MG63 (cell line): ENCODE measurements at regions not wholly inside any gene's neighbourhood (a gene's known extent, or its start where the extent isn't known, plus 50 kb on each side); places are given as distances from the start of the nearest gene placed in this dataset.
A peak's percentile ranks its signal among the peaks of the same experiment; 100 is the strongest.

Experiments used
- DNase-seq: peaks from one replicate; pipeline ENCODE4 v3.0.0-alpha.2; 2020
- H3K27me3 ChIP-seq: fragments of 250-450 bp; sonication (Bioruptor Pico); 2 replicates; pipeline ENCODE4 v1.5.1; 2020; ENCODE audit warnings: mild to moderate bottlenecking, moderate library complexity
- H3K36me3 ChIP-seq: fragments of 250-450 bp; sonication (Bioruptor Pico); 2 replicates; pipeline ENCODE4 v1.5.1; 2020; ENCODE audit warnings: mild to moderate bottlenecking, moderate library complexity
- H3K4me3 ChIP-seq: fragments of 250-450 bp; sonication (Bioruptor Pico); 2 replicates; pipeline ENCODE4 v1.5.1; 2020; ENCODE audit warnings: mild to moderate bottlenecking, moderate library complexity
- H3K9me3 ChIP-seq: fragments of 250-450 bp; sonication (Bioruptor Pico); 2 replicates; pipeline ENCODE4 v1.5.1; 2020; ENCODE audit warnings: mild to moderate bottlenecking, moderate library complexity

- Histone ChIP-seq H3K27me3 (peaks cover 3% of the 10 kb centered on the region; the same call in 1 of the 2 replicates), H3K36me3 (no peaks in the 10 kb centered on the region), H3K4me3 (no peak overlapping the region), H3K9me3 (no peaks in the 10 kb centered on the region)
- DNase-seq = no peak
Measured at GRCh38 chr13:78977311-78977710, 318.4 kb upstream of the OBI1 start.

- no peaks in the 10 kb centered on the region for H3K9me3 ChIP-seq
- H3K4me3 ChIP-seq = no peak overlapping the region
- 0 out of 2 replicates have a peak, but pooled peaks cover 3% of the 10 kb centered on the region for H3K27me3 ChIP-seq
- no peak for DNase-seq
- H3K36me3 ChIP-seq = no peaks in the 10 kb centered on the region
Measured at GRCh38 chr13:78976696-78977095, 317.7 kb upstream of the OBI1 start.

GRCh38 chr13:78972561-78972960 lies 313.6 kb upstream of the OBI1 start:
- DNase-seq = no peak
- no peaks in the 10 kb centered on the region for H3K9me3 ChIP-seq
- H3K4me3 ChIP-seq = no peak overlapping the region
- H3K36me3 ChIP-seq = no peaks in the 10 kb centered on the region
- no peaks in the 10 kb centered on the region for H3K27me3 ChIP-seq

- no peak overlapping the region for H3K4me3 ChIP-seq
- no peaks in the 10 kb centered on the region for H3K36me3 ChIP-seq
- no peak for DNase-seq
Measured at GRCh38 chr13:78971355-78972025, 312.5 kb upstream of the OBI1 start.

GRCh38 chr13:78960881-78961280 lies 301.9 kb upstream of the OBI1 start:
- no peak for DNase-seq
- no peaks in the 10 kb centered on the region for H3K27me3 ChIP-seq

More at GRCh38 chr13:78971355-78972025, 312.5 kb upstream of the OBI1 start:
- Histone ChIP-seq H3K9me3 (no peaks in the 10 kb centered on the region), H3K27me3 (no peaks in the 10 kb centered on the region)

GRCh38 chr13:78958006-78958405 lies 299.1 kb upstream of the OBI1 start:
- Histone ChIP-seq H3K36me3 (no peaks in the 10 kb centered on the region), H3K4me3 (no peak overlapping the region), H3K9me3 (no peaks in the 10 kb centered on the region), H3K27me3 (no peaks in the 10 kb centered on the region)
- DNase-seq = peak; percentile 10

More at GRCh38 chr13:78960881-78961280, 301.9 kb upstream of the OBI1 start:
- no peaks in the 10 kb centered on the region for H3K9me3 ChIP-seq
- H3K4me3 ChIP-seq = no peak overlapping the region
- H3K36me3 ChIP-seq = no peaks in the 10 kb centered on the region

GRCh38 chr13:78940455-78941130 lies 281.6 kb upstream of the OBI1 start:
- Histone ChIP-seq H3K4me3 (no peak overlapping the region), H3K27me3 (no peaks in the 10 kb centered on the region), H3K36me3 (no peaks in the 10 kb centered on the region), H3K9me3 (no peaks in the 10 kb centered on the region)
- DNase-seq = no peak

- no peaks in the 10 kb centered on the region for H3K36me3 ChIP-seq
- H3K9me3 ChIP-seq = no peaks in the 10 kb centered on the region
- H3K4me3 ChIP-seq = no peak overlapping the region
- no peak for DNase-seq
- H3K27me3 ChIP-seq = peaks cover 4% of the 10 kb centered on the region; the same call in 1 of the 2 replicates
Measured at GRCh38 chr13:78934336-78934735, 275.4 kb upstream of the OBI1 start.

- no peak overlapping the region for H3K4me3 ChIP-seq
- DNase-seq = no peak
- H3K36me3 ChIP-seq = no peaks in the 10 kb centered on the region
- no peaks in the 10 kb centered on the region for H3K27me3 ChIP-seq
- no peaks in the 10 kb centered on the region for H3K9me3 ChIP-seq
Measured at GRCh38 chr13:78915015-78915414, 256.1 kb upstream of the OBI1 start.

GRCh38 chr13:78913656-78914055 lies 254.7 kb upstream of the OBI1 start:
- Histone ChIP-seq H3K36me3 (no peaks in the 10 kb centered on the region), H3K27me3 (no peaks in the 10 kb centered on the region), H3K4me3 (no peak overlapping the region), H3K9me3 (no peaks in the 10 kb centered on the region)
- no peak for DNase-seq

GRCh38 chr13:78910147-78910546 lies 251.2 kb upstream of the OBI1 start:
- Histone ChIP-seq H3K4me3 (no peak overlapping the region), H3K36me3 (no peaks in the 10 kb centered on the region), H3K9me3 (no peaks in the 10 kb centered on the region), H3K27me3 (no peaks in the 10 kb centered on the region)
- DNase-seq = no peak

- DNase-seq = no peak
- no peaks in the 10 kb centered on the region for H3K36me3 ChIP-seq
- H3K4me3 ChIP-seq = no peak overlapping the region
- no peaks in the 10 kb centered on the region for H3K9me3 ChIP-seq
- no peaks in the 10 kb centered on the region for H3K27me3 ChIP-seq
Measured at GRCh38 chr13:78909276-78909675, 250.3 kb upstream of the OBI1 start.

GRCh38 chr13:78907006-78907405 lies 248.1 kb upstream of the OBI1 start:
- H3K27me3 ChIP-seq = no peaks in the 10 kb centered on the region
- H3K9me3 ChIP-seq = no peaks in the 10 kb centered on the region
- H3K4me3 ChIP-seq = no peak overlapping the region
- no peak for DNase-seq
- no peaks in the 10 kb centered on the region for H3K36me3 ChIP-seq

- Histone ChIP-seq H3K9me3 (no peaks in the 10 kb centered on the region), H3K36me3 (no peaks in the 10 kb centered on the region), H3K4me3 (no peak overlapping the region), H3K27me3 (no peaks in the 10 kb centered on the region)
- DNase-seq = no peak
Measured at GRCh38 chr13:78897200-78897599, 238.2 kb upstream of the OBI1 start.

- no peak overlapping the region for H3K4me3 ChIP-seq
- H3K27me3 ChIP-seq = no peaks in the 10 kb centered on the region
- H3K9me3 ChIP-seq = no peaks in the 10 kb centered on the region
- H3K36me3 ChIP-seq = no peaks in the 10 kb centered on the region
- DNase-seq = no peak
Measured at GRCh38 chr13:78884571-78884970, 225.6 kb upstream of the OBI1 start.

- Histone ChIP-seq H3K36me3 (no peaks in the 10 kb centered on the region), H3K9me3 (no peaks in the 10 kb centered on the region), H3K4me3 (no peak overlapping the region), H3K27me3 (no peaks in the 10 kb centered on the region)
- DNase-seq = no peak
Measured at GRCh38 chr13:78881751-78882150, 222.8 kb upstream of the OBI1 start.

GRCh38 chr13:78881054-78881453 lies 222.1 kb upstream of the OBI1 start:
- no peak overlapping the region for H3K4me3 ChIP-seq
- H3K27me3 ChIP-seq = no peaks in the 10 kb centered on the region
- H3K9me3 ChIP-seq = no peaks in the 10 kb centered on the region
- no peak for DNase-seq
- no peaks in the 10 kb centered on the region for H3K36me3 ChIP-seq

GRCh38 chr13:78876915-78877549 lies 218.1 kb upstream of the OBI1 start:
- DNase-seq = no peak
- no peaks in the 10 kb centered on the region for H3K27me3 ChIP-seq
- H3K9me3 ChIP-seq = no peaks in the 10 kb centered on the region
- H3K4me3 ChIP-seq = no peak overlapping the region
- no peaks in the 10 kb centered on the region for H3K36me3 ChIP-seq
